Panc1 (cell line): ENCODE measurements at regions not wholly inside any gene's neighbourhood (a gene's known extent, or its start where the extent isn't known, plus 50 kb on each side); places are given as distances from the start of the nearest gene placed in this dataset.

Source experiments
- CTCF ChIP-seq: fragments of 450-650 bp; IDR thresholded peaks from 2 replicates; pipeline ENCODE4 v1.5.1; 2017; ENCODE audit warnings: mild to moderate bottlenecking
- POLR2AphosphoS5 ChIP-seq: IDR thresholded peaks from 2 replicates; pipeline ENCODE4 v1.6.1; 2012; ENCODE audit warnings: mild to moderate bottlenecking, low read depth, low read length, moderate library complexity
- SIN3A ChIP-seq: IDR thresholded peaks from 2 replicates; pipeline ENCODE4 v1.6.1; 2012; ENCODE audit warnings: low read depth, mild to moderate bottlenecking, low read length, moderate library complexity, borderline replicate concordance; ENCODE audit not compliant: insufficient read depth
- TCF7L2 ChIP-seq: IDR thresholded peaks from 2 replicates; pipeline ENCODE4 v1.6.1; 2011; ENCODE audit warnings: mild to moderate bottlenecking, low read depth, low read length, inconsistent platforms
- TF ChIP-seq, protein P1 (sequence below), 2 experiments: IDR thresholded peaks; 2 replicates each; pipeline ENCODE4 v1.6.1; 2011 to 2012; ENCODE audit warnings: low read depth in 2 of 2, control low read depth in 1 of 2, low read length in 1 of 2, mild to moderate bottlenecking in 1 of 2, moderate library complexity in 1 of 2; ENCODE audit not compliant: insufficient read depth in 1 of 2

- TF ChIP-seq CTCF (no peak), TCF7L2 (no peak), POLR2AphosphoS5 (no peak), SIN3A (no peak)
- TF ChIP-seq, protein P1, sequence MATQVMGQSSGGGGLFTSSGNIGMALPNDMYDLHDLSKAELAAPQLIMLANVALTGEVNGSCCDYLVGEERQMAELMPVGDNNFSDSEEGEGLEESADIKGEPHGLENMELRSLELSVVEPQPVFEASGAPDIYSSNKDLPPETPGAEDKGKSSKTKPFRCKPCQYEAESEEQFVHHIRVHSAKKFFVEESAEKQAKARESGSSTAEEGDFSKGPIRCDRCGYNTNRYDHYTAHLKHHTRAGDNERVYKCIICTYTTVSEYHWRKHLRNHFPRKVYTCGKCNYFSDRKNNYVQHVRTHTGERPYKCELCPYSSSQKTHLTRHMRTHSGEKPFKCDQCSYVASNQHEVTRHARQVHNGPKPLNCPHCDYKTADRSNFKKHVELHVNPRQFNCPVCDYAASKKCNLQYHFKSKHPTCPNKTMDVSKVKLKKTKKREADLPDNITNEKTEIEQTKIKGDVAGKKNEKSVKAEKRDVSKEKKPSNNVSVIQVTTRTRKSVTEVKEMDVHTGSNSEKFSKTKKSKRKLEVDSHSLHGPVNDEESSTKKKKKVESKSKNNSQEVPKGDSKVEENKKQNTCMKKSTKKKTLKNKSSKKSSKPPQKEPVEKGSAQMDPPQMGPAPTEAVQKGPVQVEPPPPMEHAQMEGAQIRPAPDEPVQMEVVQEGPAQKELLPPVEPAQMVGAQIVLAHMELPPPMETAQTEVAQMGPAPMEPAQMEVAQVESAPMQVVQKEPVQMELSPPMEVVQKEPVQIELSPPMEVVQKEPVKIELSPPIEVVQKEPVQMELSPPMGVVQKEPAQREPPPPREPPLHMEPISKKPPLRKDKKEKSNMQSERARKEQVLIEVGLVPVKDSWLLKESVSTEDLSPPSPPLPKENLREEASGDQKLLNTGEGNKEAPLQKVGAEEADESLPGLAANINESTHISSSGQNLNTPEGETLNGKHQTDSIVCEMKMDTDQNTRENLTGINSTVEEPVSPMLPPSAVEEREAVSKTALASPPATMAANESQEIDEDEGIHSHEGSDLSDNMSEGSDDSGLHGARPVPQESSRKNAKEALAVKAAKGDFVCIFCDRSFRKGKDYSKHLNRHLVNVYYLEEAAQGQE (IDR thresholded peaks at IDR 0.05; ENCODE audit: insufficient read depth in 1 of 2, low read depth in 2 of 2, low read length in 1 of 2): no peak
Observed at GRCh38 chr3:83890763-83891135, 1068.0 kb upstream of the CADM2 start.
